Ovary (tissue), 3 donors: ENCODE measurements at regions not wholly inside any gene's neighbourhood (a gene's known extent, or its start where the extent isn't known, plus 50 kb on each side); places are given as distances from the start of the nearest gene placed in this dataset.

Experiments
- POLR2A ChIP-seq: fragments of 450-650 bp; IDR thresholded peaks from one replicate; pipeline ENCODE4 v1.6.1; 2017; ENCODE audit warnings: antibody characterized with exemption, mild to moderate bottlenecking, moderate library complexity
- TF ChIP-seq, protein P1 (sequence below), 3 donors: fragments of 450-650 bp in 2 of 3; fragments of 200-600 bp in 1 of 3; IDR thresholded peaks; one replicate each; pipeline versions ENCODE4 v1.5.1 to v1.8.0; 2016 to 2022; ENCODE audit warnings: antibody characterized with exemption in 3 of 3, mild to moderate bottlenecking in 1 of 3
- donor health status: DM: no; HTN: no; CAD: no.

- TF ChIP-seq, protein P1, sequence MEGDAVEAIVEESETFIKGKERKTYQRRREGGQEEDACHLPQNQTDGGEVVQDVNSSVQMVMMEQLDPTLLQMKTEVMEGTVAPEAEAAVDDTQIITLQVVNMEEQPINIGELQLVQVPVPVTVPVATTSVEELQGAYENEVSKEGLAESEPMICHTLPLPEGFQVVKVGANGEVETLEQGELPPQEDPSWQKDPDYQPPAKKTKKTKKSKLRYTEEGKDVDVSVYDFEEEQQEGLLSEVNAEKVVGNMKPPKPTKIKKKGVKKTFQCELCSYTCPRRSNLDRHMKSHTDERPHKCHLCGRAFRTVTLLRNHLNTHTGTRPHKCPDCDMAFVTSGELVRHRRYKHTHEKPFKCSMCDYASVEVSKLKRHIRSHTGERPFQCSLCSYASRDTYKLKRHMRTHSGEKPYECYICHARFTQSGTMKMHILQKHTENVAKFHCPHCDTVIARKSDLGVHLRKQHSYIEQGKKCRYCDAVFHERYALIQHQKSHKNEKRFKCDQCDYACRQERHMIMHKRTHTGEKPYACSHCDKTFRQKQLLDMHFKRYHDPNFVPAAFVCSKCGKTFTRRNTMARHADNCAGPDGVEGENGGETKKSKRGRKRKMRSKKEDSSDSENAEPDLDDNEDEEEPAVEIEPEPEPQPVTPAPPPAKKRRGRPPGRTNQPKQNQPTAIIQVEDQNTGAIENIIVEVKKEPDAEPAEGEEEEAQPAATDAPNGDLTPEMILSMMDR (IDR thresholded peaks at IDR 0.05), result no peak
- no peak for TF ChIP-seq POLR2A
Observed at GRCh38 chr7:136051203-136051928, 74.2 kb upstream of the MTPN start.
